ENCODE measurements at regions not wholly inside any gene's neighbourhood (a gene's known extent, or its start where the extent isn't known, plus 50 kb on each side); places are given as distances from the start of the nearest gene placed in this dataset.

DNA sequence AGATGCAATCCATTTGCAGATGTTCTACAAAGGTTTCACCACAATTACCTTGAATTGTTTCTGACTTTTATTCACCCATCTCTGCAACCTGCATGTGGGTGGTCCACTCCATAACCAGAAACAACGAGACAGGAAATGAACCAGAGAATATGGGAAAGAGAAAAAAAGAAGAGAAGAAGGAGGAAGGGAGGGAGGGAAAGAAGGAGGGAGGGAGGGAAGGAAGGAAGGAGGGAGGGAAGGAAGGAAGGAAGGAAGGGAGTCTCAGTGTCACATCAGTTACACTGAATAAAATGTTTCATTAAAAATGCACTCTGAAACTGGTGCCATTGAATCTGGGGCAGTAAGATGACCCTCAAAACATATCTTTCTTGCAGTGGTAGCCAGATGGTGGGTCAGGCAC is 301.3 kb upstream of the MGMT start:
- TF ChIP-seq, protein P1, sequence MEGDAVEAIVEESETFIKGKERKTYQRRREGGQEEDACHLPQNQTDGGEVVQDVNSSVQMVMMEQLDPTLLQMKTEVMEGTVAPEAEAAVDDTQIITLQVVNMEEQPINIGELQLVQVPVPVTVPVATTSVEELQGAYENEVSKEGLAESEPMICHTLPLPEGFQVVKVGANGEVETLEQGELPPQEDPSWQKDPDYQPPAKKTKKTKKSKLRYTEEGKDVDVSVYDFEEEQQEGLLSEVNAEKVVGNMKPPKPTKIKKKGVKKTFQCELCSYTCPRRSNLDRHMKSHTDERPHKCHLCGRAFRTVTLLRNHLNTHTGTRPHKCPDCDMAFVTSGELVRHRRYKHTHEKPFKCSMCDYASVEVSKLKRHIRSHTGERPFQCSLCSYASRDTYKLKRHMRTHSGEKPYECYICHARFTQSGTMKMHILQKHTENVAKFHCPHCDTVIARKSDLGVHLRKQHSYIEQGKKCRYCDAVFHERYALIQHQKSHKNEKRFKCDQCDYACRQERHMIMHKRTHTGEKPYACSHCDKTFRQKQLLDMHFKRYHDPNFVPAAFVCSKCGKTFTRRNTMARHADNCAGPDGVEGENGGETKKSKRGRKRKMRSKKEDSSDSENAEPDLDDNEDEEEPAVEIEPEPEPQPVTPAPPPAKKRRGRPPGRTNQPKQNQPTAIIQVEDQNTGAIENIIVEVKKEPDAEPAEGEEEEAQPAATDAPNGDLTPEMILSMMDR (IDR thresholded peaks at IDR 0.05; ENCODE audit: low read depth, low read length, poor library complexity, severe bottlenecking), result no peak
- no peak for TF ChIP-seq EZH2phosphoT487 (IDR thresholded peaks at IDR 0.05; ENCODE audit: borderline replicate concordance, low read length)

All from DOHH2 (cell line).